M059J (cell line): ENCODE measurements at regions not wholly inside any gene's neighbourhood (a gene's known extent, or its start where the extent isn't known, plus 50 kb on each side); places are given as distances from the start of the nearest gene placed in this dataset.

Source experiments
- DNase-seq: peaks from one replicate; pipeline ENCODE4 v3.0.0-alpha.2; 2012; ENCODE audit warnings: low read depth

DNA sequence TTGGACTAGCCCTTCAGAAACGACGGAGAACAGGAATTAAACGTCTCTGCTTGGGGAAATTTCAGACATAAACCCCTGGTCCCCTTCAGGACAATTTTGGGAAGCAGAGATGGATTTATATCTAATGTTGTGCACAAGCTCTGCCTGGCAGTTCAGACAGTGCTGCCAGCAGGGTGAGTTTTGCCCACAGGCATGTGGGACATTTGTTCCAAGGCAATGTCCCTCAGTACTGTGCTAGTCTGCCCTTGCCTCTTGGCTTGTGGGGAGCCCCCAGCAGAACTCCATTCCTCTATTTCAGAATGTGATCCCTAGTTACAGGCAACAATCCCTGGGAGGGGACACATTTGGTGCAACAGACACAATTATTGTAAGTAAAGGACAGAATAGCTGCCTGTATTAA lies 76.5 kb upstream of the GPR12 start:
- DNase-seq = no peak

DNA sequence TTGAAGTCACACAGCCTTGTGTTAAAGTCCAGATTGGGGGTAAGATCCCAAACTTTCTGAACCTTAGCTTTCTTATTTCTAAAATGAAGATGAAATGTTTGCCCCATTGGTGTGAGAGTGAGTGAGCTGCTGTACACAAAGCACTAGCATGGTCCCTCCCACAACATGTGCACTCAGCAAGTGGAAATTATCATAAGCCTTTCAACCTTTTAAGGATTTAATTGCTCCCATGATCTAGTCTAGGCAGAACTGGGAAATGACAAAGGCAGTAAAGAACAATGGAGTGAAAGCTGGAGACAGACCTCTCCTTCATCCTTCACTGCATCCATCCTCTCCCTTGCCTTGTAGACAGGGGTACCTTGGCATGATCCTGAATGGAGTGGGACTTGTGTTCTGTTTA lies 76.0 kb upstream of the GPR12 start:
- DNase-seq = no peak

DNA sequence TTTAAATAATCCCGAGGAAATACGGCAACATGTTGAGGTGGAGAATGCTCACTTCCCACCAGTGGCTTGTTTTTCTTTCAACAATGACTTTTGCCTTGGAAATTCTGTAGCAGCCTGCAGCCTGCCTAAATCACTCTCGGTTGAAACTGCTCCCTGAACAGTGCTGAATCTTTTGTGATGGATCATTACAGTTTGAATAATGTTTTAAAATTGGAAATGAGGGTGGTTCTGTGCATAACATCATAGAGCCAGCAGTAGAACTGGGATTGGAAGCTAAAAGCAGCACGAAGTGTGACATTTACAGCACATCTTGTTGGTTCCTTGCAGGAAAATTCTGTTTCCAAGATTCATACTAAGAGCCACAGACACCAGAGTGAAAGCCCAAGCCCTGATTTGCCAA lies 74.1 kb upstream of the GPR12 start:
- no peak for DNase-seq

DNA sequence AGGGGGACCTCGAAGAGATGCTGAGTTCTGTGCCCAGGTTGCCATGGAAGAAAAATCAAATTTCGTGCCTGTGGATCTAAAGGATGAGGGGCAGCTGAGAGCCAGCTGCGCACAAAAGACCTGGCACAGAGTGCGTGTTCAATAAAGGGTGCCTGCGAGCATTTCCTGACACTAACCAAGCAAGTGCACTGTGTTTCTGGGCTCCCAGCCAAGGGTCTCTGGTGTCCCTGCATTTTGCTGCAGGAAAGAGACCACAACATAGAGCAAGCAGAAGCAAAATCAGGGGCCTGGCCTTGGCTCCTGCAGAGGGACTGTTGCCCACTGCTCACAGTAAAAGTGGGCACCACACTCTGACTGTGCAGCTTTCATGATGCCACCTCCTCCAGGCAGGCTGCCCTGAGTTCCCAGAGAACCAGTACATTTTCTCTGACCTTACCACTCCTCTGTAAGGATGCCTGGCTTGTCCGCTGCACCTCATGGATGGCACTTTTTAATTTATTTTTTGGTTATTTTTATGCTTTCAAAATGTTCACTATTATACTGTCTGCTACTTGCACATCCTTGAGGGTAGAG lies 70.8 kb upstream of the GPR12 start:
- DNase-seq = no peak

DNA sequence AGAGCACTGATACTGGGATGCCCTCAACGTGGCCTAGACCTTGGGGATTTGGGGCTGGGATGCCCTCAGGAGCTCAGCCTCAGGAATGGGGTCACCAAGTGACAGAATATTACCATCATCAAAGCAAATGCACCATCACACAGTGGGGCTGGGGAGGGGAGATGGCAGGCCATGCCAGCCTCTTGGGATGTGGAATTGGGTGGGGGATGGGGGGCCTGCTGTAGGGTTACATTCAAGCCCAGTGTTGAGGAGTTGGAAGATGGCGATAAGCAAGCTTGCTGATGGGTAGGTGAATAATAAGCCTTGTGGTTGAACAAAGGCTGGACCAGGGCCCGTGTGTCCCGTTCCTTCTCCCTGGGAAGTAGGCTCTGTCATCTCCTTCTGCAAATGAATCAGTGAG lies 69.1 kb upstream of the GPR12 start:
- DNase-seq = no peak

DNA sequence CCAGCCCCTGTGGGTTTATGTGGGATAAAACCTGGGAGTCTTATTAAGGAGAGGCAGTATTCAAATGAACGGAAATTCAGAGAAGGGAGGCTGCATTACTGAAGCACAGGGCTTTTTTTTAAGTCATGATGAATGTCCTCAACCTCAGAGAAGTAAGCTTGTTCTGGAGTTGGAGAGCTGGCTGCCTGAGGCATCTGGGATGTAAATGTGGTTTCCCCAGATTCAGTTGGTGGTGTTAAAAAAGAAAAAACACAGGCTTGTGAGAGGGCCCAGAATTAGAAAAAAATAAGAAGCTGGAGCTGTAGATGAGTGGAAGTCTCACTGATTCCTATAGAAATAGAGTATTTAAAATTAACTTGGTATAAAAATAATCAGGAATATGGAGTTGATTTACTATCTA lies 64.0 kb upstream of the GPR12 start:
- no peak for DNase-seq

DNA sequence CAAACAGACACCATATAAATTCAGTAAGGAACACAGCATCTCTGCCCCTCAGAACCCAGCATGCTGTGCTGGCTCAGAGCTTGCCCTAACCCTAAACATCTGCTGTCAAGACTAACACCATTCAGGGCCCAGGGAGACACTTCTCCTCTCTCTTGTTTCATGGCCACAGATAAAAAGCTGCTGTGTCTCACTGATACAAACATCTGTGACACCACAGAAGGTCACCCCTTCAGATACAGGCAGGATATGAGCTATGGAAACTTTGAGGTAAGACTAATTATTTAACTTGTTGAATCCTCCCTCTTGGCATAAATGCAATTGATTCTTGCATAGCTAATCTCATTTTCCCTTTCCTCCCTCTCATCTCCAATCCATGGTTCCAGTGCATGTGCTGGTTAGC lies 61.6 kb upstream of the GPR12 start:
- no peak for DNase-seq

DNA sequence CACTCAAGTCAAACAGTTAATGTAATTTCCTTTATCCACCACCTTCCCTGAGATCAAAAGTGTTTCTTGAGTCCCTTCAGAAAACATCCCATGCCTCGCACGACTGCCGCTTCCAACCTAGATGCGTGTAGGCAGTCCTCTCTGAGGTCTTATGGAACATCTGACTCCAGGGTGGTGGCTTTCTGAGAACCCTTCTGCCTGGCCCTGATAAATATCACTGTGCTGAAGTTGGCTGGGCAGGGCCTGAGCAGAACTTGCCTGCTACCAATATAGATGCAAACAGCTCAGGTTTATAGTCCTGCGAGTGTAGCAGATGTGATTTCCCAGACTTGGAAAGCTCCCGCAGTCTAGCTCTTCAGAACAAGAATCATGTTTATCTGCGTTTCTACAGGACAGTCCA lies 61.1 kb upstream of the GPR12 start:
- no peak for DNase-seq

DNA sequence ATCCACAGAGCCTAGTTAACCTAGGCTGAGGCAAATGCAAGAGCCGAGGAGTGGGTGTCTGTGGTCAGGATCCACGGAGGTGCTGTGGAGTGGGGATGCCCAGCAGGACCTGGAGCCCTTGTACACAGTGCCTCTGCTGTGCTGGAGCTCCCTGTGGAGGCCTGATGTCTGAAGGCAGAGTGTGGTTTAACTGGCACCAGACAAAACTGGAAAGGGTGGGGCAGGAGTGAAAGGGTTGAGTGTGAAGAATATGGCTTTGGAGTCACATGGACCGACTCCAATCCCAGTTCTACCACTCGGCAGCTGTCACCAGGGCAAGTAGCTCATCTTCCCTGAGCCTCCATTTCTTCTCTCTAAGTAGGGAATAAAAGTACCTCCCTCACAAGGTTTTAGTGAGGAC lies 60.3 kb upstream of the GPR12 start:
- DNase-seq = no peak

DNA sequence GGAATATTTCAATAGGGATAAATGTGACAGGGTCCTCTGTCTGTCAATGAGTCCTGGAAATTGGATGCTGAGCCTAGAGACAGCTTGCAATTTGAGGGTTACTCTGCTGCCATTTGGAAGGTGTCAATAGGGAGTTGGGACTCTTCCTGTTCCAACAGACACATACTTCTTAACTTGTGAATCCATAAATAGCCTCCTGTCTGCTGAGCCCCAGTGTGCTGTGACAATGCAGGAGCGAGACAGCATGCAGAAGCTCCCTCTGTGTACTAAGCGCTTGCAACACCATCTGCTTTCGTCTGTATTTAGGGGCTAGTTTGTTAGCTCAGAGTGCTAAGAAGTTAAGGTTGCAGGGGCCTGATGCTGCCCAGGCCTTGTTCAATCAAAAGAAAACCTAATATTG lies 58.5 kb upstream of the GPR12 start:
- no peak for DNase-seq

DNA sequence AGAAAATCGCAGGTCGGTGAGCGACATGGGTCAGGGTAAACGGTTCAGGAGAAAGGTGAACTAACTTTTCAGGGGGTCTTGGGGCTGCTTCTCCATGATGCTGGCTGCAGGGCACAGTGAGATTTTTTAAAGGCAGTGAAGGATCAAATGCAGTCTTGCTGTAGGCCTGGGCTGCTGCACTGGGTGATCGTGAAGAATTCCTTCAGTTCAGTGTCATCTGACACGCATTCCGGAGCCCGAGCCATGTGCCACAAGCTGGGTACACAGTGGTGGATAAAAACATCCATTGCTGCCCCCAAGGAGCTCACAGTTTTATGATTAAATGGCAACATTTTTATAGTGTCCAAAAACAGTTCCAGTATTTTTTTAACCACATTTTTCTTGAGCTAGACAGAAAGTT lies 56.3 kb upstream of the GPR12 start:
- DNase-seq = no peak

DNA sequence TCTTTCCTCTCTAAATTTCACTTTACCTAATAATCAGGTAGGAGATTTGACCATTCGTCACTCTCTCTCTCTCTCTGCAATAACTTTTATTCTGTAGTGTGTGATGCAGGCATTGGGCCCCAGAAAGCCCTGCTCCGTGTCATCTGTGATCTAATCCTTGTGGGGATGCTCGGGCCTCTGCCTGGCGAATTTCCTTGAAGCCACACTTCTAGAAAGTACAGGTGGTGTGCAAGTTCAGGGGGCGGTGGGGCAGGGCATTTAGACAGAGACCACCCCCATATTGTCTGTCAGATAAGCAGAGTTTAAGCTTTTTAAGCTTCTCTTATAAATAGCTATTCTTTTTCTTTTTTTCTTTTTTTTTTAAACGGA lies 53.4 kb upstream of the GPR12 start:
- no peak for DNase-seq

DNA sequence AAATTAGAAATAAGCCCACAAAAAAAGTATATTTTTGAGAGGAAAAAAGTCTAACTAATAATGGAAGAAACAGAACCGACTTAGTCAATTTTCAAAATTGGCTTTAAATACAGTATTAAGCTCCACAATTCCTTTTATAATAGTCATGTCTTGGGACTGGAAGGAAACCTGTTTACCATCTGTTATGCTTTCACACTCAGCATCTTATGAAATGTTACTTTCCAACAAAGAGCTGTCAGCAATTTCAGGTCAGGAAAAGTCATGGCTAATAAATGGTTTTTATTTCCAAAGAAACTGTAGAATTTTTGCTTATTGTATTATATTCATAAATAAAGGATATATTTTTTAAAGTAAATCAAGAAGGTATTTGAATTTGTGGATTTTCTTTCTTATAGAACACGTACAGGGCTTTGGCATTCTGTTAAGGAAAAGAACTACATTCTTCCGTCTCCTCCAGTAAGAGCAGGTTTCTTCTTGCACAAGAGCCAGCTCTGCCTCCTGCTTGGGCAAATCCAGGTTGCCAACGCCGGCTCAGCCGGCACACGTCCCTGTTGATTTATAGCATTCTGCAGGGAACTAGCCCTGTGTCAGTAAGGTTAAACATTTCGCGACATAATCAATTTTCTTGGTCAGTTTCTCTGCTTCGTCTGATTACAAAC lies 52.9 kb upstream of the GPR12 start:
- no peak for DNase-seq

DNA sequence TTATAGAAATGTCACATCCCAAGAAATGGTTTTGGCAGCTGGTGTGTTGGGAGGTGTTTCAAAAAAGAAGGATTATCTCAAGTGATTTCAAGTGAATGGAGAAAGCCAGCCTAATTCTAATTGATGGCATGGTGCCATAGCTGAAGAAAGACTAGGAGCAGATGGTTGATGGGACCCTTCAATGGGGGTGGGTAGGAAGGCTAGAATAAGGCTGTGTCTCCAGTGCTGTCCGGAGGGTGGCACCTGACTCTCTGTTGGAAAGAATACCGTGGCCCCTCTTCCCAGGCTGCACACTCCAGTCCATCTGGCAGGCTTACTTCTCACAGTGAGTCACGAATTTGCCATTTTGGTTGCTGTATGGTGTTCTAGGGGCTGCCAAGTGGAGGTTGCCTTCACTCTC lies 51.0 kb upstream of the GPR12 start:
- DNase-seq = peak; percentile 3
